CD4-positive, alpha-beta memory T cell (primary cell): ENCODE measurements at regions not wholly inside any gene's neighbourhood (a gene's known extent, or its start where the extent isn't known, plus 50 kb on each side); places are given as distances from the start of the nearest gene placed in this dataset.

Experiments used
- CTCF ChIA-PET: fragments of 350-600 bp; sonication (Branson Sonifier 250); formaldehyde crosslinking; loops from one replicate; lab custom pipeline; 2021; ENCODE audit warnings: inconsistent platforms; ENCODE audit not compliant: partially characterized antibody; lab: Charles Lee
- POLR2A ChIA-PET: fragments of 350-600 bp; sonication (Branson Sonifier 250); formaldehyde crosslinking; loops from one replicate; lab custom pipeline; 2021; ENCODE audit not compliant: partially characterized antibody; lab: Charles Lee
- DNase-seq, 5 donors: peaks; one replicate each; pipeline versions ENCODE4 v3.0.0 to v3.0.0-alpha.2; 2020 to 2022; ENCODE audit warnings: mixed read lengths in 1 of 5
- H3K27ac ChIP-seq: one replicate; pipeline ENCODE4 v1.7.0; 2013; ENCODE audit warnings: low read depth, low read length
- H3K27me3 ChIP-seq: 2 replicates; pipeline ENCODE4 v1.7.0; 2013; ENCODE audit warnings: mild to moderate bottlenecking, low read length, moderate library complexity; ENCODE audit not compliant: insufficient read depth
- H3K36me3 ChIP-seq: 2 replicates; pipeline ENCODE4 v1.7.0; 2013; ENCODE audit warnings: mild to moderate bottlenecking, low read length, moderate library complexity; ENCODE audit not compliant: insufficient read depth
- H3K4me1 ChIP-seq: 2 replicates; pipeline ENCODE4 v1.7.0; 2013; ENCODE audit warnings: mild to moderate bottlenecking, low read length, moderate library complexity; ENCODE audit not compliant: insufficient read depth
- H3K4me3 ChIP-seq, 2 donors: one replicate each; pipeline ENCODE4 v1.7.0; 2013; ENCODE audit warnings: low read length in 2 of 2, mild to moderate bottlenecking in 1 of 2
- H3K9me3 ChIP-seq, 2 donors: one replicate each; pipeline ENCODE4 v1.7.0; 2013; ENCODE audit warnings: low read length in 2 of 2, control low read depth in 1 of 2; ENCODE audit not compliant: control insufficient read depth in 1 of 2
- H3K27ac Mint-ChIP-seq, 7 donors: one replicate each; pipeline ENCODE4 v1.8.0; 2020 to 2021; ENCODE audit warnings: mixed read lengths in 7 of 7, mild to moderate bottlenecking in 6 of 7, inconsistent platforms in 3 of 7, moderate library complexity in 3 of 7
- H3K27me3 Mint-ChIP-seq, 2 donors: one replicate each; pipeline ENCODE4 v1.8.0; 2020 to 2021; ENCODE audit warnings: mixed read lengths in 2 of 2
- H3K36me3 Mint-ChIP-seq, 2 donors: one replicate each; pipeline ENCODE4 v1.8.0; 2020 to 2021; ENCODE audit warnings: mixed read lengths in 2 of 2, inconsistent platforms in 1 of 2, mild to moderate bottlenecking in 1 of 2
- H3K4me1 Mint-ChIP-seq, 4 donors: one replicate each; pipeline ENCODE4 v1.8.0; 2020 to 2021; ENCODE audit warnings: mixed read lengths in 4 of 4, mild to moderate bottlenecking in 1 of 4
- H3K4me3 Mint-ChIP-seq, 8 donors: one replicate each; pipeline ENCODE4 v1.8.0; 2020 to 2021; ENCODE audit warnings: mixed read lengths in 8 of 8, mild to moderate bottlenecking in 7 of 8, moderate library complexity in 6 of 8, inconsistent platforms in 3 of 8
- H3K9me3 Mint-ChIP-seq, 8 donors: one replicate each; pipeline ENCODE4 v1.8.0; 2020 to 2021; ENCODE audit warnings: mixed read lengths in 8 of 8, mild to moderate bottlenecking in 5 of 8, inconsistent platforms in 3 of 8, moderate library complexity in 1 of 8
- intact Hi-C: fragments of 100-400 bp; cut with micrococcal nuclease; formaldehyde crosslinking; loops from one replicate; pipeline ENCODE4 v1.15.1; 2023

DNA sequence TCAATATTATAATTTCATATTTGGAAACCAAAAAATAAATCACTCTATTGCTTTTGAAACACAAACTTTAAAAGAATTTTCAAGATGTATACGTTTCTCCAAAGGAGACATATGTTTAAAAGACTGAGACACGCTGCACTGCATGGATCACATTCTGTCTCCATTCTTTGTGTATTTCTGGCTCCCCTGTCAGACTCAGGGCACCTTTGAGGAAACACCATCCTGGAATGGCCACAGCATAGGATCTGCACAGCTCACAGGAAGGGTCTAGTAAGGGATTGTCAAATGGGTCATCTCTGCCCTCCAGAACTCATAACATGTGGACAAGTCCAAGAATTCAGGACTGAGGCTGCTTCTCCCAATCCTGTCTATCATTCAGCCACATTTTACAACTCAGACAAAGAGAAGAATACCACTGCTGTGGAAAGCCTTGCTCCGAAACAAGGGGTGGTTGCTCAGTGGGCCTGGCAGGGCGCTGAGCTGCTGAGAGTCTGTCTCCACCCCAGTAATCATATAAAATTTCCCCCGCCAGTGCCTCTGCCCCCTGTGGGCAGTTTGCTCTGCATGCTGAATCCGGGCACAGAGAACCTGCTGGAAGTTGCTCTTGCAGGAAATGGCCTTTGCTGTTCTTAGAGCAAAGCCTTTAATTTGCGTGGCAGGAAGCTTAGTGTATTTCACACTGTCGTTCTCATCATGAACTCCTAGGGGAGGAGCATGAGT lies 85.3 kb upstream of the KLHL29 start:
- POLR2A ChIA-PET = no interaction called here
- Mint-ChIP-seq H3K4me3 (no peak overlapping the region), H3K36me3 (no peaks in the 10 kb centered on the region), H3K9me3 (peaks cover 0 to 4% (median 0%) of the 10 kb centered on the region in 8 donors), H3K27me3 (peaks cover 7 to 10% of the 10 kb centered on the region in 2 donors), H3K4me1 (no peaks in the 10 kb centered on the region), H3K27ac (no peak overlapping the region)
- intact Hi-C loops = no loop called here
- Histone ChIP-seq H3K9me3 (no peaks in the 10 kb centered on the region), H3K4me1 (no peaks in the 10 kb centered on the region), H3K27me3 (no peaks in the 10 kb centered on the region), H3K27ac (no peak overlapping the region), H3K36me3 (no peaks in the 10 kb centered on the region), H3K4me3 (no peak overlapping the region)
- DNase-seq = no peak
- CTCF ChIA-PET = no interaction called here

DNA sequence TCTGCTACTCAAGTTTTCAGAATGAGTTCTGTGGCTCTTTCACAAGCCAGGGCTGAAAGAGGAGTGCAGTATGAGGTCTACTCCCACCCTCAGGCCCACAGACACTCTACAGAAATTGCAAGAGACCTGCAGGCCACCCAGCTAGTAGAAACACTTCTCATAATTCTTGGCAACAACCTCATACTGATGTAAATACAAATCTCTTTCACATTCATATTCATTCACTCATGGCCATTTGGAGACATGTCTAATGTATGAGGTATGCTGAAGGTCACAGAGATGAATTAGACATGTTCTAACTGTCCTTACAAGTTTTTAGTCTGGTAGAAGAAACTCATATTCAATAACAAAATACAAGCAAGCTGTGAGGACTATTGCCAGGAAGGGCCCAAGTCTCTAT lies 83.8 kb upstream of the KLHL29 start:
- no peaks in the 10 kb centered on the region for H3K4me1 ChIP-seq
- H3K9me3 ChIP-seq = no peaks in the 10 kb centered on the region
- Mint-ChIP-seq H3K27me3 (peaks cover 5 to 9% of the 10 kb centered on the region in 2 donors), H3K9me3 (peaks cover 0 to 4% (median 0%) of the 10 kb centered on the region in 8 donors), H3K4me1 (no peaks in the 10 kb centered on the region), H3K36me3 (no peaks in the 10 kb centered on the region), H3K27ac (no peak overlapping the region), H3K4me3 (no peak overlapping the region)
- ChIA-PET POLR2A (no interaction called here), CTCF (no interaction called here)
- H3K27ac ChIP-seq = no peak overlapping the region
- no peak for DNase-seq
- H3K27me3 ChIP-seq = no peaks in the 10 kb centered on the region
- no peak overlapping the region for H3K4me3 ChIP-seq
- intact Hi-C loops = no loop called here
- no peaks in the 10 kb centered on the region for H3K36me3 ChIP-seq

DNA sequence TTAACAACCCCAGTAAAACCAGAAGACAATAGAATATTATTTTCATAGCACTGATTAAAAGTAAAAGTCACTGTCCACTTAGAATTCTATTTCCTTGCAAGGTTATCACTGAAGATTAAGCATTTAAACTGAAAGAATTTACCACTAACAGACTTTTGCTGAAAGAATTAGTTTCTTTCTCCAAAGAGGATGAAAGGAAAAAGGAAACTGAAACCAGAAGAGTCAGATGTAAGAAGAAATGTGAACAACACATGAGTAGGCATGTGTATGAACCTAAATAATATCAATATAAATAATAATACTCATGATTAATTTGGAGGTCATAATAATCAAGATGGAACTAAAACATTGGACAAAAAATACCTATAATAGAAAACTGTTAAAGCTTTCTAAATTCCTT lies 82.4 kb upstream of the KLHL29 start:
- no peak overlapping the region for H3K4me3 Mint-ChIP-seq
- no peak for DNase-seq
- Histone ChIP-seq H3K27ac (no peak overlapping the region), H3K9me3 (no peaks in the 10 kb centered on the region), H3K4me3 (no peak overlapping the region), H3K4me1 (no peaks in the 10 kb centered on the region), H3K27me3 (no peaks in the 10 kb centered on the region), H3K36me3 (no peaks in the 10 kb centered on the region)
- peaks cover 0 to 4% (median 0%) of the 10 kb centered on the region in 8 donors for H3K9me3 Mint-ChIP-seq
- ChIA-PET CTCF (no interaction called here), POLR2A (no interaction called here)
- no peaks in the 10 kb centered on the region for H3K4me1 Mint-ChIP-seq
- H3K27ac Mint-ChIP-seq = no peak overlapping the region
- H3K27me3 Mint-ChIP-seq = peaks cover 5 to 11% of the 10 kb centered on the region in 2 donors
- no peaks in the 10 kb centered on the region for H3K36me3 Mint-ChIP-seq
- intact Hi-C loops = no loop called here

DNA sequence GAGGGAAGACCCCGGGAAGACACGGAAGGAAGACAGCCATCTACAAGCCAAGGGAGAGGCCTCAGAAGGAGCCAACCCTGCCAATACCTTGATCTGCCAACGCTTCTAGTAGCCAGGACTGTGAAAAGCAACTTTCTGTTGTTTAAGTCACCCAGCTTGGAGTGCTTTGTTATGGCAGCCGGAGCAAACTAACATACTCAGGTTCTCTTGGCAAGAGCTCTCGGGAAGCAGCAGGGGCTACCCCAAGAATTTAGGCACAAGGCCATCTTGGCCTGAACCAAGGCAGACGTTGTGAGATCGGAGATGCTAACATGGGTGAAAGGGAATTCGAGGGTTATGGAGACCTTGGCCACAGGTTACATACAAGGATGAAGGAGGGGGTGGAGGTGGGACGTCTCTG lies 78.6 kb upstream of the KLHL29 start:
- DNase-seq = no peak
- Histone ChIP-seq H3K36me3 (no peaks in the 10 kb centered on the region), H3K27ac (no peak overlapping the region), H3K4me1 (no peaks in the 10 kb centered on the region), H3K4me3 (no peak overlapping the region), H3K27me3 (no peaks in the 10 kb centered on the region), H3K9me3 (no peaks in the 10 kb centered on the region)
- H3K27ac Mint-ChIP-seq = no peak overlapping the region
- H3K4me3 Mint-ChIP-seq = no peak overlapping the region
- peaks cover 0 to 13% of the 10 kb centered on the region in 2 donors for H3K27me3 Mint-ChIP-seq
- H3K9me3 Mint-ChIP-seq = peaks cover 0 to 6% (median 0%) of the 10 kb centered on the region in 8 donors
- CTCF ChIA-PET = no interaction called here
- intact Hi-C loops = no loop called here
- no peaks in the 10 kb centered on the region for H3K36me3 Mint-ChIP-seq
- H3K4me1 Mint-ChIP-seq = no peaks in the 10 kb centered on the region
- POLR2A ChIA-PET = no interaction called here

DNA sequence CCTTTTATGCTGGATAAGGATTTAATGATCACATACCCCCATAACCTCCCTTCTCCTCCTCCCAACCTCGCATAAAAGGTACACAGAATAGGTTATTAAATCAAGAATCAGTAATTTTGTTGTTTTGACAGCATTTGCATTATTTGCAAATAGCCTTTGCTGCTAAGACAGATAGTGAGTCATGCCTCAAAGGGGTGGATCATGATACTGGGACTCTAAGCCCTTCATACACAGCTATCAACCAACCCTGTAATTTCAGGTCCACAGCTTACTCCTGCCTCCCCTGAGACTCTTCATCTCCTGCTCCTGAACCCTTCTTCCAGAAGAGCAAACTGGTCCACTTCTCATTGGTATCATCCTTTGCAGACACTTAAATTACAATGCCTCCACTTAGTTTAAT lies 73.8 kb upstream of the KLHL29 start:
- H3K27me3 Mint-ChIP-seq = peaks cover 2 to 5% of the 10 kb centered on the region in 2 donors
- Histone ChIP-seq H3K9me3 (no peaks in the 10 kb centered on the region), H3K27ac (no peak overlapping the region), H3K27me3 (no peaks in the 10 kb centered on the region), H3K36me3 (no peaks in the 10 kb centered on the region), H3K4me3 (no peak overlapping the region), H3K4me1 (no peaks in the 10 kb centered on the region)
- no peaks in the 10 kb centered on the region for H3K36me3 Mint-ChIP-seq
- no peak overlapping the region for H3K4me3 Mint-ChIP-seq
- no peak for DNase-seq
- ChIA-PET CTCF (no interaction called here), POLR2A (no interaction called here)
- no peak overlapping the region for H3K27ac Mint-ChIP-seq
- H3K4me1 Mint-ChIP-seq = no peaks in the 10 kb centered on the region
- peaks cover 0 to 6% (median 0%) of the 10 kb centered on the region in 8 donors for H3K9me3 Mint-ChIP-seq
- intact Hi-C loops = no loop called here

DNA sequence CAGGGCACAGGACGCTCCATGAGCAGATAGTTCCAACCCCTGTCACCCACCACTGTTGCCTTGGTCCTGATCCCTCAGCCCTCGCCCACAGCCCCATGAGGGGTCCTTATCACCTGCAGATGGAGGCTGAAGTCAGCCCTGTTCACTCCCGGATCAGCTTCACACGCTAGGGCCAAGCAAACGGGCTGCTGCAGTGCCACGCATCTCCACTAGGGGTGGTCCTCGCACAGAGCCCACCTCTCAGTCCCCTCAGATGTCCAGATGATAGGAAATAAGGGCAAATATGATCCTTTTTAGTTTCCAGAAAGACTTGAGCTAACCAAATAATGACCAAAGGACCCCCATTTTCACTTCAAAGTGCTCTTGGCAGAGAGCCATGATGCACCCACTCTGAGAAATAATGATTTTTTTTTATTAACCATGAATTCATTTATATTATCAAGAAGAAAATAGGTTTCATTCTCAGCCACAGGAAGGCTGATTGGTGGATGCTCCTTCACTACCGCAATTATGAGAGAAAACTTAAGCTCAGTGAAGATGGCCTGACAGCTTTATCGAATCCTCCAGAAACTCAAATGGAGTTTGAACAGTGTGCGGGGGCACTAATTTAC lies 71.9 kb upstream of the KLHL29 start:
- Histone ChIP-seq H3K4me1 (no peaks in the 10 kb centered on the region), H3K27me3 (no peaks in the 10 kb centered on the region), H3K27ac (no peak overlapping the region), H3K36me3 (no peaks in the 10 kb centered on the region), H3K9me3 (no peaks in the 10 kb centered on the region), H3K4me3 (no peak overlapping the region)
- no peak overlapping the region for H3K27ac Mint-ChIP-seq
- no peaks in the 10 kb centered on the region for H3K36me3 Mint-ChIP-seq
- peaks cover 0 to 6% (median 0%) of the 10 kb centered on the region in 8 donors for H3K9me3 Mint-ChIP-seq
- H3K4me3 Mint-ChIP-seq = no peak overlapping the region
- H3K4me1 Mint-ChIP-seq = no peaks in the 10 kb centered on the region
- ChIA-PET POLR2A (no interaction called here), CTCF (no interaction called here)
- intact Hi-C loops = no loop called here
- no peak for DNase-seq
- peaks cover 2 to 3% of the 10 kb centered on the region in 2 donors for H3K27me3 Mint-ChIP-seq

DNA sequence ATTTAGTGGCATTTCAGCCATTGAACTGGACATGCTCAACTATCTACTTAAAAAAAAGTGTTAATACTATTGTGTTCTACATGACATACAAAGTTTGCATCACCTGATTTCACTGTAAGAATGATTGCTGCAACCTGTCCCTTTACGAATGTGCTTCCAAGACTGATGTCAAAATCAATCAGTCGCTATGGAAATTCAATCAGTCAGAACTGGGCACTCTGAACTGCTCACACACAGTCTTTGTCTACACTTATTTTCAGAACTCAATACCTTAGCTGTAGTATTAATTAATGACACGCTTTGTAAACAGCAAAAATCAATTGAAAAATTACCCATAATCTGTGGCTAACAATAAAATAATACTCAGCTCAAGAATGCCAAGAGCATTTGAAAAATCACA lies 70.3 kb upstream of the KLHL29 start:
- Histone ChIP-seq H3K36me3 (no peaks in the 10 kb centered on the region), H3K4me1 (no peaks in the 10 kb centered on the region), H3K4me3 (no peak overlapping the region), H3K27ac (no peak overlapping the region), H3K9me3 (no peaks in the 10 kb centered on the region), H3K27me3 (no peaks in the 10 kb centered on the region)
- H3K9me3 Mint-ChIP-seq = peaks cover 0 to 12% (median 2%) of the 10 kb centered on the region in 8 donors
- H3K36me3 Mint-ChIP-seq = no peaks in the 10 kb centered on the region
- DNase-seq = no peak
- H3K27ac Mint-ChIP-seq = no peak overlapping the region
- intact Hi-C loops = no loop called here
- peak overlapping the region in 1 of 8 donors; percentile 0 for H3K4me3 Mint-ChIP-seq
- H3K4me1 Mint-ChIP-seq = no peaks in the 10 kb centered on the region
- ChIA-PET POLR2A (no interaction called here), CTCF (no interaction called here)
- H3K27me3 Mint-ChIP-seq = peaks cover 3 to 5% of the 10 kb centered on the region in 2 donors
